ENCODE measurements at regions not wholly inside any gene's neighbourhood (a gene's known extent, or its start where the extent isn't known, plus 50 kb on each side); places are given as distances from the start of the nearest gene placed in this dataset.
"Not testable (repeated sequence)": the region's sequence is repeated elsewhere in the genome, so short reads cannot be mapped to it uniquely, and the experiment has no call there.

- peaks cover 16% of the 10 kb centered on the region for H3K4me1 ChIP-seq
- H3K36me3 ChIP-seq (replicated peaks in 1 of 2; ENCODE audit: insufficient read depth in 1 of 2, low read depth in 2 of 2), result no peaks in the 10 kb centered on the region
- no peak for DNase-seq
- no peak for ATAC-seq
- WGBS, 2 donors, result 83 to 84% methylated on average over 3 of the region's 3 CpGs
- no peak overlapping the region for H3K27ac ChIP-seq
- no peak overlapping the region for H3K4me3 ChIP-seq
- H3K9me3 ChIP-seq, result no peaks in the 10 kb centered on the region
- H3K27me3 ChIP-seq, result no peaks in the 10 kb centered on the region
- no peak for TF ChIP-seq CTCF (IDR thresholded peaks at IDR 0.05)
- no peak for TF ChIP-seq POLR2A (IDR thresholded peaks at IDR 0.05)
- intact Hi-C loops (cut with DNase I), result no loop called here
These were observed 77.0 kb upstream of the DTNBP1 start for GRCh38 chr6:15739867-15740266.

- WGBS, 2 donors, result 65 to 68% methylated on average over 2 of the region's 2 CpGs
These were observed 76.5 kb upstream of the DTNBP1 start for GRCh38 chr6:15739353-15739752.

DNA sequence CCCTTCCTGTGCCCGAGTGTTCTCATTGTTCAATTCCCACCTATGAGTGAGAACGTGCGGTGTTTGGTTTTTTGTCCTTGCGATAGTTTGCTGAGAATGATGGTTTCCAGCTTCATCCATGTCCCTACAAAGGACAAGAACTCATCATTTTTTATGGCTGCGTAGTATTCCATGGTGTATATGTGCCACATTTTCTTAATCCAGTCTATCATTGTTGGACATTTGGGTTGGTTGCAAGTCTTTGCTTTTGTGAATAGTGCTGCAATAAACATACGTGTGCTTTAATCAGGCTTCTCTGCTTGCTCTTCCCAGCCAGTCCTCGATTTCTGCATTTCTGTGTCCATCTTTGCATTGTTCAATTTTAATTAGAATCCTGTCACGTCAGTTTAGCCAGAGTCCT, 75.4 kb upstream of the DTNBP1 start:
- H3K4me3 ChIP-seq; ATAC-seq; H3K27me3 ChIP-seq; H3K9me3 ChIP-seq; H3K27ac ChIP-seq; intact Hi-C loops (cut with DNase I); H3K36me3 ChIP-seq (replicated peaks in 1 of 2; ENCODE audit: insufficient read depth in 1 of 2, low read depth in 2 of 2); DNase-seq: not testable (repeated sequence)
- H3K4me1 ChIP-seq, result peaks cover 16% of the 10 kb centered on the region
- 84 to 86% methylated on average over 8 of the region's 8 CpGs for WGBS, 2 donors

More at GRCh38 chr6:15739353-15739752, 76.5 kb upstream of the DTNBP1 start:
- Histone ChIP-seq H3K36me3 (replicated peaks in 1 of 2; ENCODE audit: insufficient read depth in 1 of 2, low read depth in 2 of 2) (no peaks in the 10 kb centered on the region), H3K27me3 (no peaks in the 10 kb centered on the region), H3K9me3 (no peaks in the 10 kb centered on the region), H3K4me1 (peaks cover 16% of the 10 kb centered on the region), H3K27ac (no peak overlapping the region), H3K4me3 (no peak overlapping the region)
- TF ChIP-seq CTCF (IDR thresholded peaks at IDR 0.05), result no peak
- TF ChIP-seq POLR2A (IDR thresholded peaks at IDR 0.05), result no peak
- DNase-seq (no peak), ATAC-seq (no peak)
- intact Hi-C loops (cut with DNase I), result no loop called here

DNA sequence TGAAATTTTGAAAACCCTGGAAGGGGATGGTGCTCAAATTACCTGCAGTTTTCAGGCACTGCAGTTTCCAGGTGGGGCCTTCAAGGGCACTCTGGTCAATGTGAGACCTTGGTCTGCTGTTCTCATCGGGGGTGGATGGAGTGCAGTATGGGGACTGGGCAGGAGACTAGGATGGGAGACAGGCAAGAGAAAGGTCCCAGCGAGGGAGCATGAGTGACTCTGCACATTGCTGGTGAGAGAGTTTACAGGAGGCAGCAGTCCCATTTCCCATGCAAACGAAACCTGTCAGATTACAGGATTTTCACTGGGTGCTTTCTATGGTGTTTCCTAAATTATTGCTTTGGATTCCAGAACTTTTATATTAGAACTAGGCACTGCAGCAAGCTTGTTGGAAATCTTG, 73.5 kb upstream of the DTNBP1 start:
- Histone ChIP-seq H3K36me3 (replicated peaks in 1 of 2; ENCODE audit: insufficient read depth in 1 of 2, low read depth in 2 of 2) (no peaks in the 10 kb centered on the region), H3K27me3 (no peaks in the 10 kb centered on the region), H3K27ac (peak overlapping the region; percentile 11 to 54 (median 51)), H3K9me3 (no peaks in the 10 kb centered on the region), H3K4me3 (no peak overlapping the region), H3K4me1 (peaks cover 16% of the 10 kb centered on the region)
- peak in 2 of 4 donors; percentile 22 to 27 for DNase-seq
- no peak for TF ChIP-seq POLR2A (IDR thresholded peaks at IDR 0.05)
- TF ChIP-seq CTCF (IDR thresholded peaks at IDR 0.05), result no peak
- 24 to 42% methylated on average over 3 of the region's 3 CpGs for WGBS, 2 donors
- ATAC-seq, result peak; percentile 43
- intact Hi-C loops (cut with DNase I), result no loop called here

GRCh38 chr6:15735567-15736265, 72.9 kb upstream of the DTNBP1 start:
- TF ChIP-seq CTCF (IDR thresholded peaks at IDR 0.05) (no peak), POLR2A (IDR thresholded peaks at IDR 0.05) (no peak)
- intact Hi-C loops (cut with DNase I), result no loop called here
- no peak overlapping the region for H3K4me3 ChIP-seq
- WGBS, 2 donors, result 16 to 21% methylated on average over 5 of the region's 5 CpGs
- H3K36me3 ChIP-seq (replicated peaks in 1 of 2; ENCODE audit: insufficient read depth in 1 of 2, low read depth in 2 of 2), result no peaks in the 10 kb centered on the region
- H3K9me3 ChIP-seq, result no peaks in the 10 kb centered on the region
- DNase-seq (peak in 3 of 4 donors; percentile 3 to 36 (median 17)), ATAC-seq (peak; percentile 87)
- no peaks in the 10 kb centered on the region for H3K27me3 ChIP-seq
- H3K27ac ChIP-seq, result peak overlapping the region; percentile 16 to 54 (median 51)
- peaks cover 16% of the 10 kb centered on the region for H3K4me1 ChIP-seq

All from body of pancreas (tissue), 4 donors.